GM23248 (cell line): ENCODE measurements at regions not wholly inside any gene's neighbourhood (a gene's known extent, or its start where the extent isn't known, plus 50 kb on each side); places are given as distances from the start of the nearest gene placed in this dataset.

ENCODE experiments used
- EZH2 ChIP-seq: fragments of 200-600 bp; sonication (generic); IDR thresholded peaks from 2 replicates; pipeline ENCODE4 v1.6.1; 2018; ENCODE audit warnings: antibody characterized with exemption, mild to moderate bottlenecking; ENCODE audit not compliant: insufficient read depth, poor library complexity, severe bottlenecking
- EZH2phosphoT487 ChIP-seq: fragments of 200-600 bp; sonication (generic); IDR thresholded peaks from 2 replicates; pipeline ENCODE4 v1.6.1; 2018; ENCODE audit warnings: antibody characterized with exemption, moderate library complexity, mild to moderate bottlenecking, low read depth; ENCODE audit not compliant: insufficient read depth

DNA sequence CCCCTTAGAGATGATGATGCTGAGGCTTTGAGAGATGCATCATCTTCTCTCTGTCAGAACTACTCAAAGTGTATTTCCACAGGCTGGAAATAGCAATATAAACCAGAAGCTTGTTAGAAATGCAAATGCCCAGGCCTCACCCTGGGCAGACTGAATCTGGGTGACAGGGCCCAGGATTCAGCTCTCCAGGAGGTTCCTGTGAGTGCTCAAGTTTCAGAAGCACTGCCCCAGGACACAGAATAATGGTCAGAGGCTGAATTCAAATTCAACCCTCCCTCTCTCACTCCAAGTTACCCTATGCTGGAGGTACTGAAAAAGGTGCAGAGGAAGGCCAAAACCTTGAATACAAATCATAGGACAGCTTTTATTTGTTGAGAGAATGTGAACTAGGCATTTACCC is 98.5 kb upstream of the NGF start:
- TF ChIP-seq EZH2 (no peak), EZH2phosphoT487 (no peak)
